ENCODE measurements at regions not wholly inside any gene's neighbourhood (a gene's known extent, or its start where the extent isn't known, plus 50 kb on each side); places are given as distances from the start of the nearest gene placed in this dataset.

GRCh38 chr10:45197816-45198485 lies 117.5 kb downstream of the OR13A1 start:
- DNase-seq (ENCODE audit: low read depth in 2 of 2): no peak

- no peak for DNase-seq (ENCODE audit: low read depth in 2 of 2)
These were observed 116.8 kb downstream of the OR13A1 start for GRCh38 chr10:45198486-45199204.

- DNase-seq (ENCODE audit: low read depth in 2 of 2): no peak
These were observed 116.1 kb downstream of the OR13A1 start for GRCh38 chr10:45199205-45199740.

- DNase-seq (ENCODE audit: low read depth in 2 of 2): no peak
These were observed 114.1 kb downstream of the OR13A1 start for GRCh38 chr10:45201271-45201670.

GRCh38 chr10:45202242-45202641 lies 113.2 kb downstream of the OR13A1 start:
- DNase-seq (ENCODE audit: low read depth in 2 of 2): no peak

- DNase-seq (ENCODE audit: low read depth in 2 of 2): no peak
These were observed 110.2 kb downstream of the OR13A1 start for GRCh38 chr10:45204954-45205775.

GRCh38 chr10:45209888-45210287 lies 105.5 kb downstream of the OR13A1 start:
- DNase-seq (ENCODE audit: low read depth in 2 of 2): no peak

- no peak for DNase-seq (ENCODE audit: low read depth in 2 of 2)
These were observed 103.8 kb downstream of the OR13A1 start for GRCh38 chr10:45211576-45211975.

GRCh38 chr10:45219416-45219815 lies 96.0 kb downstream of the OR13A1 start:
- no peak for DNase-seq (ENCODE audit: low read depth in 2 of 2)

GRCh38 chr10:45220931-45221330 lies 94.5 kb downstream of the OR13A1 start:
- no peak for DNase-seq (ENCODE audit: low read depth in 2 of 2)

- DNase-seq (ENCODE audit: low read depth in 2 of 2): no peak
These were observed 91.1 kb downstream of the OR13A1 start for GRCh38 chr10:45224219-45224841.

- DNase-seq (ENCODE audit: low read depth in 2 of 2): no peak
These were observed 88.4 kb downstream of the OR13A1 start for GRCh38 chr10:45227042-45227441.

GRCh38 chr10:45227456-45227855 lies 88.0 kb downstream of the OR13A1 start:
- DNase-seq (ENCODE audit: low read depth in 2 of 2): no peak

GRCh38 chr10:45229823-45230222 lies 85.6 kb downstream of the OR13A1 start:
- no peak for DNase-seq (ENCODE audit: low read depth in 2 of 2)

- DNase-seq (ENCODE audit: low read depth in 2 of 2): peak; percentile 31 to 47
These were observed 80.1 kb downstream of the OR13A1 start for GRCh38 chr10:45235260-45235769.

- DNase-seq (ENCODE audit: low read depth in 2 of 2): no peak
These were observed 79.6 kb downstream of the OR13A1 start for GRCh38 chr10:45235798-45236220.

GRCh38 chr10:45238896-45239295 lies 76.5 kb downstream of the OR13A1 start:
- no peak for DNase-seq (ENCODE audit: low read depth in 2 of 2)

- DNase-seq (ENCODE audit: low read depth in 2 of 2): no peak
These were observed 75.8 kb downstream of the OR13A1 start for GRCh38 chr10:45239642-45240041.

- no peak for DNase-seq (ENCODE audit: low read depth in 2 of 2)
These were observed 73.4 kb downstream of the OR13A1 start for GRCh38 chr10:45241865-45242520.

- DNase-seq (ENCODE audit: low read depth in 2 of 2): no peak
These were observed 72.1 kb downstream of the OR13A1 start for GRCh38 chr10:45243261-45243660.

GRCh38 chr10:45246522-45246921 lies 68.9 kb downstream of the OR13A1 start:
- DNase-seq (ENCODE audit: low read depth in 2 of 2): no peak

Measured in activated CD4-positive, alpha-beta T cell treated with anti-CD3 and anti-CD28 coated beads for 24 hours (primary cell).